Kidney (tissue), 13 donors: ENCODE measurements at regions not wholly inside any gene's neighbourhood (a gene's known extent, or its start where the extent isn't known, plus 50 kb on each side); places are given as distances from the start of the nearest gene placed in this dataset.
A peak's percentile ranks its signal among the peaks of the same experiment; 100 is the strongest.

Experiments used
- DNase-seq, 5 donors: peaks; one replicate each; pipeline ENCODE4 v3.0.0-alpha.2; 2013 to 2020
- FAIRE-seq: peaks from 2 replicates; lab custom pipeline; 2012; peaks lifted over from hg19 to GRCh38; lab: Jason Lieb, UNC
- H3K27ac ChIP-seq, 2 donors: one replicate each; pipeline ENCODE4 v1.7.0; 2013; ENCODE audit warnings: low read depth in 2 of 2, low read length in 2 of 2, inconsistent platforms in 1 of 2
- H3K27me3 ChIP-seq: one replicate; pipeline ENCODE4 v1.7.1; 2013; ENCODE audit warnings: low read length, inconsistent platforms; ENCODE audit not compliant: control insufficient read depth, insufficient read depth
- H3K36me3 ChIP-seq, 3 donors: one replicate each; pipeline versions ENCODE4 v1.7.0 to v1.7.1; 2013; ENCODE audit warnings: low read length in 3 of 3, control low read depth in 1 of 3, inconsistent platforms in 1 of 3; ENCODE audit not compliant: insufficient read depth in 3 of 3, control insufficient read depth in 2 of 3
- H3K4me1 ChIP-seq, 3 donors: one replicate each; pipeline versions ENCODE4 v1.7.0 to v1.7.1; 2013; ENCODE audit warnings: low read length in 3 of 3, inconsistent platforms in 1 of 3, low read depth in 1 of 3; ENCODE audit not compliant: control insufficient read depth in 2 of 3, insufficient read depth in 2 of 3
- H3K4me3 ChIP-seq, 3 donors: one replicate each; pipeline versions ENCODE4 v1.7.0 to v1.8.1; 2013; ENCODE audit warnings: low read length in 3 of 3, control low read depth in 1 of 3, inconsistent platforms in 1 of 3
- H3K9ac ChIP-seq, 3 donors: one replicate each; pipeline versions ENCODE4 v1.7.0 to v1.7.1; 2013; ENCODE audit warnings: low read length in 3 of 3, control low read depth in 1 of 3, inconsistent platforms in 1 of 3
- H3K9me3 ChIP-seq, 3 donors: one replicate each; pipeline versions ENCODE4 v1.7.0 to v1.7.1; 2013; ENCODE audit warnings: low read length in 3 of 3, control low read depth in 1 of 3, inconsistent platforms in 1 of 3; ENCODE audit not compliant: control insufficient read depth in 2 of 3, insufficient read depth in 1 of 3
- CTCF ChIP-seq: IDR thresholded peaks from 3 replicates; pipeline ENCODE4 v1.5.1; 2012; ENCODE audit warnings: mild to moderate bottlenecking, moderate library complexity, borderline replicate concordance; ENCODE audit not compliant: insufficient read depth; ENCODE audit errors: extremely low read depth
- intact Hi-C: fragments of 100-400 bp; cut with DNase I; formaldehyde crosslinking; loops from one replicate; pipeline ENCODE4 v1.11.1; 2022
- donor health status: control.
- donor health status: control.
- donor health status: control.
- donor health status: control.
- donor health status: control.
- donor health status: DM: yes; HTN: yes; CAD: no.
- donor health status: Normal renal cell carcinoma (clear cell type).

DNA sequence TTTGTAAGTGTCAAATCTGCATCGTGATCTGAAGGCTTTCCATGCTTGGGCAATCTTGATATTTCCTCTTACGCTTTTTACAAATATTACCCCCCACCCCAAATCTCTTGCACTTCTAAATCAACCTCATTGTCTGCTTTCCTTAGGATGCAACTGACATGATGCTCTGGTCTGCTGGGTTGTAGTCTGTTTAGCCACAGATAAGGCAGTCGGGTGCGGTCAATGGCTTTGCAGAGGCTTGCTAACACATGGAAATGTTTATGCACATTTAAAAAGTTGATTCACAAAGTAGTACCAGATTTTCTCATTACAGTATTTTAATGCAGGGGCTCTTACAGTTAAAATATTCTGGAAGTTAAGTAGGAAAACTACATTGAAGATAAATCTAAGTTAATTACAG lies 172.5 kb downstream of the BAMBI start:
- intact Hi-C loops, result no loop called here
- H3K36me3 ChIP-seq, result no peaks in the 10 kb centered on the region
- TF ChIP-seq CTCF, result no peak
- no peak for DNase-seq
- H3K9ac ChIP-seq, result no peak overlapping the region
- no peaks in the 10 kb centered on the region for H3K27me3 ChIP-seq
- peaks cover 0 to 7% (median 3%) of the 10 kb centered on the region in 3 donors for H3K9me3 ChIP-seq
- no peak overlapping the region for H3K4me3 ChIP-seq
- no peak overlapping the region for H3K27ac ChIP-seq
- no peak for FAIRE-seq
- H3K4me1 ChIP-seq, result peaks cover 3 to 11% (median 3%) of the 10 kb centered on the region in 3 donors

DNA sequence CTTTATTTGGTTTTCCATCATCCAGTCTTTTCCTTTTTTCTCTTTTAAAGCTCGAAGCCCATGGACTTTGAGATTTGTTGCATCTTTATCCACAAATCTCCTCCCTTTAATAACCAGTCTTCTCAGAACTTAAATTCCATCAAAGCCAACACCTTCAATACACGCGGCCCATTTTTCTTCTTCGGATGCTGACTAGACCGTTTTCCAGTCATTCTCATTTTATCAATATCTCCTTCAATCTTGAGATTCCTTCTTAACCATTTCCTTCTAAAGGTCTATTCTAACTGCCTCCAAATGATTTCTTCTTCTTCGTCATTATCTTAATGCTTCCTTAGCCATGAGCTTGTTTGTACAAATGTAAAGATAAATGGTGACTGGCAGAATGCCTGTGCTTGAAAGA lies 173.5 kb downstream of the BAMBI start:
- Histone ChIP-seq H3K9me3 (no peaks in the 10 kb centered on the region), H3K36me3 (no peaks in the 10 kb centered on the region), H3K4me1 (peaks cover 3 to 11% (median 3%) of the 10 kb centered on the region in 3 donors), H3K4me3 (no peak overlapping the region), H3K9ac (no peak overlapping the region), H3K27ac (no peak overlapping the region), H3K27me3 (no peaks in the 10 kb centered on the region)
- no peak for DNase-seq
- TF ChIP-seq CTCF, result no peak
- intact Hi-C loops, result no loop called here
- FAIRE-seq, result no peak

- H3K4me1 ChIP-seq, result peaks cover 3 to 11% (median 3%) of the 10 kb centered on the region in 3 donors
- no peak for FAIRE-seq
- no peak overlapping the region for H3K9ac ChIP-seq
- intact Hi-C loops, result no loop called here
- H3K27ac ChIP-seq, result peak overlapping the region in 1 of 2 donors; percentile 45
- DNase-seq, result peak in 3 of 5 donors; percentile 33 to 75 (median 53)
- H3K27me3 ChIP-seq, result no peaks in the 10 kb centered on the region
- TF ChIP-seq CTCF, result no peak
- peak overlapping the region in 2 of 3 donors; percentile 2 to 33 for H3K4me3 ChIP-seq
- H3K9me3 ChIP-seq, result no peaks in the 10 kb centered on the region
- H3K36me3 ChIP-seq, result no peaks in the 10 kb centered on the region
These were observed 175.9 kb downstream of the BAMBI start for GRCh38 chr10:28853195-28853594.

GRCh38 chr10:28857164-28857563 lies 179.8 kb downstream of the BAMBI start:
- H3K4me1 ChIP-seq, result peaks cover 3 to 11% (median 3%) of the 10 kb centered on the region in 3 donors
- no peaks in the 10 kb centered on the region for H3K36me3 ChIP-seq
- intact Hi-C loops, result no loop called here
- H3K4me3 ChIP-seq, result no peak overlapping the region
- no peaks in the 10 kb centered on the region for H3K27me3 ChIP-seq
- FAIRE-seq (no peak), DNase-seq (no peak)
- H3K9ac ChIP-seq, result no peak overlapping the region
- H3K9me3 ChIP-seq, result no peaks in the 10 kb centered on the region
- H3K27ac ChIP-seq, result no peak overlapping the region
- TF ChIP-seq CTCF, result no peak
